Right lobe of liver (tissue), 4 donors: ENCODE measurements at regions not wholly inside any gene's neighbourhood (a gene's known extent, or its start where the extent isn't known, plus 50 kb on each side); places are given as distances from the start of the nearest gene placed in this dataset.

Experiments
- CTCF ChIP-seq, 4 donors: fragments of 200-600 bp in 3 of 4; fragments of 450-650 bp in 1 of 4; IDR thresholded peaks; one replicate each; pipeline versions ENCODE4 v1.5.1 to v1.8.0; 2016 to 2022; ENCODE audit warnings: antibody characterized with exemption in 4 of 4, mild to moderate bottlenecking in 2 of 4
- POLR2A ChIP-seq: fragments of 450-650 bp; IDR thresholded peaks from one replicate; pipeline ENCODE4 v1.6.1; 2017; ENCODE audit warnings: antibody characterized with exemption, mild to moderate bottlenecking
- donor health status: DM: no; HTN: no; CAD: no.
- donor health status: DM: no; HTN: no; CAD: no.
- donor health status: DM: no; HTN: yes; CAD: no.

GRCh38 chr2:160697817-160698216, 204.2 kb upstream of the RBMS1 start:
- TF ChIP-seq CTCF (IDR thresholded peaks at IDR 0.05) (no peak), POLR2A (no peak)
